IMR-90 (cell line): ENCODE measurements at regions not wholly inside any gene's neighbourhood (a gene's known extent, or its start where the extent isn't known, plus 50 kb on each side); places are given as distances from the start of the nearest gene placed in this dataset.

ENCODE experiments used
- ATAC-seq: fragments of 200-7000 bp; cut with Tn5 transposase; 2 replicates; pipeline ENCODE4 v1.9.1; 2020; ENCODE audit warnings: low read depth, mild to moderate bottlenecking, moderate library complexity
- BruUV-seq: library from RNA; stranded (reverse); fragments of 400-500 nt; replicated peaks from 2 replicates; lab custom pipeline; 2021; lab: Mats Ljungman, UMichigan
- CTCF ChIA-PET: fragments of 300-600 bp; formaldehyde crosslinking; extraction: SDS; loops from one replicate; lab custom pipeline; 2021; ENCODE audit warnings: antibody characterized with exemption; lab: Yijun Ruan, JAX
- POLR2A ChIA-PET: fragments of 300-600 bp; sonication (Branson Sonifier 250); formaldehyde crosslinking; loops from one replicate; lab custom pipeline; 2022; ENCODE audit warnings: antibody characterized with exemption; ENCODE audit not compliant: unreplicated experiment; lab: Charles Lee
- DNase-seq: peaks from one replicate; pipeline ENCODE4 v3.0.0; 2013
- H2AFZ ChIP-seq: replicated peaks from 2 replicates; pipeline ENCODE3; 2013; ENCODE audit warnings: low read length, mild to moderate bottlenecking; ENCODE audit not compliant: poor library complexity
- H2AK5ac ChIP-seq: 2 replicates; pipeline ENCODE4 v1.6.1; 2013; ENCODE audit warnings: low read depth, low read length, inconsistent platforms
- H2AK9ac ChIP-seq: replicated peaks from 2 replicates; pipeline ENCODE3; 2013; ENCODE audit warnings: mild to moderate bottlenecking, low read depth, low read length, moderate library complexity; ENCODE audit not compliant: poor library complexity
- H2BK120ac ChIP-seq: 2 replicates; pipeline ENCODE4 v1.6.1; 2013; ENCODE audit warnings: low read depth, low read length, inconsistent platforms
- H2BK15ac ChIP-seq: 3 replicates; pipeline ENCODE4 v1.6.1; 2013; ENCODE audit warnings: low read depth, low read length, inconsistent platforms
- H2BK20ac ChIP-seq: 2 replicates; pipeline ENCODE4 v1.6.1; 2013; ENCODE audit warnings: low read depth, mild to moderate bottlenecking, inconsistent platforms, low read length, moderate library complexity
- H2BK5ac ChIP-seq: 2 replicates; pipeline ENCODE4 v1.6.1; 2013; ENCODE audit warnings: mild to moderate bottlenecking, low read depth, low read length, inconsistent platforms; ENCODE audit not compliant: poor library complexity, severe bottlenecking
- H3K14ac ChIP-seq: replicated peaks from 2 replicates; pipeline ENCODE4 v1.6.1; 2013; ENCODE audit warnings: low read depth, low read length, inconsistent platforms
- H3K18ac ChIP-seq: 2 replicates; pipeline ENCODE4 v1.6.1; 2013; ENCODE audit warnings: low read depth, low read length, control low read depth
- H3K23ac ChIP-seq: 2 replicates; pipeline ENCODE4 v1.6.1; 2013; ENCODE audit warnings: low read depth, low read length, inconsistent platforms
- H3K27ac ChIP-seq: 2 replicates; pipeline ENCODE4 v1.5.1; 2013; ENCODE audit warnings: mild to moderate bottlenecking, control low read depth, low read length; ENCODE audit not compliant: insufficient read depth
- H3K27me3 ChIP-seq: 2 replicates; pipeline ENCODE4 v1.6.1; 2013; ENCODE audit warnings: low read length; ENCODE audit not compliant: control insufficient read depth, insufficient read depth
- H3K36me3 ChIP-seq: 2 replicates; pipeline ENCODE4 v1.6.1; 2013; ENCODE audit warnings: low read length, mixed read lengths; ENCODE audit not compliant: control insufficient read depth, insufficient read depth
- H3K4ac ChIP-seq: 2 replicates; pipeline ENCODE4 v1.6.1; 2013; ENCODE audit warnings: low read depth, low read length, inconsistent platforms
- H3K4me1 ChIP-seq: 2 replicates; pipeline ENCODE4 v1.6.1; 2013; ENCODE audit warnings: low read length, mixed read lengths; ENCODE audit not compliant: control insufficient read depth, insufficient read depth
- H3K4me2 ChIP-seq: 2 replicates; pipeline ENCODE4 v1.6.1; 2013; ENCODE audit warnings: low read depth, mild to moderate bottlenecking, control low read depth, low read length, moderate library complexity
- H3K4me3 ChIP-seq: 2 replicates; pipeline ENCODE4 v1.5.1; 2013; ENCODE audit warnings: low read depth, mild to moderate bottlenecking, control low read depth, low read length, moderate library complexity; ENCODE audit not compliant: insufficient read depth
- H3K56ac ChIP-seq: 2 replicates; pipeline ENCODE4 v1.6.1; 2013; ENCODE audit warnings: low read length, inconsistent platforms; ENCODE audit not compliant: insufficient read depth; ENCODE audit errors: extremely low read depth
- H3K79me1 ChIP-seq, 2 experiments: 2 replicates each; pipeline ENCODE4 v1.6.1; 2013; ENCODE audit warnings: low read length in 2 of 2, inconsistent platforms in 1 of 2, low read depth in 1 of 2
- H3K9ac ChIP-seq: 2 replicates; pipeline ENCODE4 v1.6.1; 2013; ENCODE audit warnings: low read depth, low read length, control low read depth
- H3K9me1 ChIP-seq: 2 replicates; pipeline ENCODE4 v1.6.1; 2013; ENCODE audit warnings: low read length, inconsistent platforms; ENCODE audit not compliant: insufficient read depth
- H3K9me3 ChIP-seq: 2 replicates; pipeline ENCODE4 v1.6.1; 2013; ENCODE audit warnings: low read length; ENCODE audit not compliant: control insufficient read depth, insufficient read depth
- H4K20me1 ChIP-seq: 2 replicates; pipeline ENCODE4 v1.6.1; 2013; ENCODE audit warnings: low read length, inconsistent platforms; ENCODE audit not compliant: insufficient read depth
- H4K5ac ChIP-seq: 2 replicates; pipeline ENCODE4 v1.6.1; 2013; ENCODE audit warnings: mild to moderate bottlenecking, low read depth, low read length, control low read depth
- H4K8ac ChIP-seq, 2 experiments: 2 replicates each; pipeline ENCODE4 v1.6.1; 2013; ENCODE audit warnings: low read depth in 2 of 2, low read length in 2 of 2, control low read depth in 1 of 2, inconsistent platforms in 1 of 2
- H4K91ac ChIP-seq: 2 replicates; pipeline ENCODE4 v1.6.1; 2013; ENCODE audit warnings: low read depth, low read length, inconsistent platforms; ENCODE audit not compliant: insufficient read depth
- CEBPB ChIP-seq: IDR thresholded peaks from 2 replicates; pipeline ENCODE4 v1.6.1; 2012; ENCODE audit warnings: low read depth, low read length, improper control_type of control experiment
- CHD1 ChIP-seq: IDR thresholded peaks from 2 replicates; pipeline ENCODE4 v1.6.1; 2012; ENCODE audit warnings: low read depth, low read length, improper control_type of control experiment
- POLR2A ChIP-seq: IDR thresholded peaks from 2 replicates; pipeline ENCODE4 v1.6.1; 2012; ENCODE audit warnings: mild to moderate bottlenecking, low read depth, low read length
- RAD21 ChIP-seq: IDR thresholded peaks from 2 replicates; pipeline ENCODE4 v1.6.1; 2012; ENCODE audit warnings: low read length, improper control_type of control experiment
- USF2 ChIP-seq: fragments of 150-350 bp; IDR thresholded peaks from 2 replicates; pipeline ENCODE4 v1.6.1; 2017; ENCODE audit warnings: mild to moderate bottlenecking, antibody characterized with exemption, low read length, low read depth
- WGBS, 2 experiments: methylation state at CpG; one replicate each; pipeline versions ENCODE4 v1.1.5 to v1.1.7; 2013; ENCODE audit warnings: missing lambda C conversion rate in 2 of 2; ENCODE audit not compliant: insufficient read length in 1 of 2; ENCODE audit errors: extremely low coverage in 2 of 2; 5-methylcytosine and 5-hydroxymethylcytosine counted together
- dilution Hi-C: fragments of 300-500 bp; cut with HindIII; formaldehyde crosslinking; loops from one replicate; pipeline ENCODE4 v1.14.3; 2018; ENCODE audit warnings: low sequenced_read_pairs; ENCODE audit not compliant: unreplicated experiment
- in situ Hi-C: fragments of 300-500 bp; cut with MboI; formaldehyde crosslinking; loops from 3 replicates; pipeline ENCODE4 v1.14.3; 2019; ENCODE audit warnings: low sequenced_read_pairs, inconsistent platforms, mixed read lengths
- intact Hi-C: fragments of 100-400 bp; cut with micrococcal nuclease; formaldehyde crosslinking; loops from 2 replicates; pipeline ENCODE4 v1.10.0; 2022
- TF ChIP-seq, protein P1 (sequence below): fragments of 150-350 bp; IDR thresholded peaks from 2 replicates; pipeline ENCODE4 v1.6.1; 2016; ENCODE audit warnings: low read depth, mild to moderate bottlenecking, low read length, moderate library complexity, borderline replicate concordance

- Histone ChIP-seq H2AK9ac (no peak overlapping the region), H2AFZ (no peak overlapping the region), H3K4me3 (no peak overlapping the region), H4K8ac (no peak overlapping the region), H4K20me1 (no peaks in the 10 kb centered on the region), H3K9ac (no peak overlapping the region), H2AK5ac (no peak overlapping the region), H3K36me3 (no peaks in the 10 kb centered on the region), H3K18ac (no peak overlapping the region), H4K5ac (no peak overlapping the region), H3K4ac (no peak overlapping the region), H3K9me1 (no peaks in the 10 kb centered on the region), H3K4me1 (no peaks in the 10 kb centered on the region), H3K27ac (no peak overlapping the region), H3K56ac (no peak overlapping the region), H2BK120ac (no peak overlapping the region), H2BK5ac (no peak overlapping the region), H3K27me3 (no peaks in the 10 kb centered on the region), H2BK20ac (no peak overlapping the region), H3K14ac (no peak overlapping the region), H3K79me1 (no peaks in the 10 kb centered on the region), H3K4me2 (no peak overlapping the region), H2BK15ac (no peak overlapping the region), H4K91ac (no peak overlapping the region), H3K23ac (no peak overlapping the region), H3K9me3 (peaks cover 49% of the 10 kb centered on the region)
- dilution Hi-C loops (no loop called here), in situ Hi-C loops (no loop called here), intact Hi-C loops (no loop called here)
- ATAC-seq (no peak), DNase-seq (no peak)
- ChIA-PET CTCF (no interaction called here), POLR2A (no interaction called here)
- no TSS peak for BruUV-seq
- TF ChIP-seq USF2 (no peak), POLR2A (no peak), RAD21 (no peak), CHD1 (no peak), CEBPB (no peak)
- TF ChIP-seq, protein P1, sequence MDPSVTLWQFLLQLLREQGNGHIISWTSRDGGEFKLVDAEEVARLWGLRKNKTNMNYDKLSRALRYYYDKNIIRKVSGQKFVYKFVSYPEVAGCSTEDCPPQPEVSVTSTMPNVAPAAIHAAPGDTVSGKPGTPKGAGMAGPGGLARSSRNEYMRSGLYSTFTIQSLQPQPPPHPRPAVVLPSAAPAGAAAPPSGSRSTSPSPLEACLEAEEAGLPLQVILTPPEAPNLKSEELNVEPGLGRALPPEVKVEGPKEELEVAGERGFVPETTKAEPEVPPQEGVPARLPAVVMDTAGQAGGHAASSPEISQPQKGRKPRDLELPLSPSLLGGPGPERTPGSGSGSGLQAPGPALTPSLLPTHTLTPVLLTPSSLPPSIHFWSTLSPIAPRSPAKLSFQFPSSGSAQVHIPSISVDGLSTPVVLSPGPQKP = no peak
- WGBS, 2 experiments = 71% methylated on average over 7 of the region's 19 CpGs; no CpG with 5 or more reads in 1 of the 2 experiments
These were observed 342.6 kb upstream of the B3GAT1 start for GRCh38 chr11:134754521-134755198.
